ENCODE measurements at regions not wholly inside any gene's neighbourhood (a gene's known extent, or its start where the extent isn't known, plus 50 kb on each side); places are given as distances from the start of the nearest gene placed in this dataset.
"Not testable (repeated sequence)": the region's sequence is repeated elsewhere in the genome, so short reads cannot be mapped to it uniquely, and the experiment has no call there.

GRCh38 chr9:68593760-68594159 lies 53.1 kb upstream of the TMEM252 start:
- not testable (repeated sequence) for DNase-seq

- no peak for DNase-seq
Observed at GRCh38 chr9:68595868-68596267, 55.2 kb upstream of the TMEM252 start.

GRCh38 chr9:68597362-68597997 lies 56.8 kb upstream of the TMEM252 start:
- no peak for DNase-seq

- no peak for DNase-seq
Observed at GRCh38 chr9:68599826-68600225, 59.1 kb upstream of the TMEM252 start.

GRCh38 chr9:68601081-68601480 lies 60.4 kb upstream of the TMEM252 start:
- no peak for DNase-seq

GRCh38 chr9:68603371-68603770 lies 62.7 kb upstream of the TMEM252 start:
- no peak for DNase-seq

- no peak for DNase-seq
Observed at GRCh38 chr9:68608763-68609162, 68.1 kb upstream of the TMEM252 start.

- DNase-seq: no peak
Observed at GRCh38 chr9:68609901-68610415, 69.3 kb upstream of the TMEM252 start.

GRCh38 chr9:68614121-68614520 lies 73.4 kb upstream of the TMEM252 start:
- no peak for DNase-seq

GRCh38 chr9:68617011-68617410 lies 76.3 kb upstream of the TMEM252 start:
- not testable (repeated sequence) for DNase-seq

GRCh38 chr9:68619072-68619471 lies 78.4 kb upstream of the TMEM252 start:
- no peak for DNase-seq

- DNase-seq: no peak
Observed at GRCh38 chr9:68619636-68620035, 79.0 kb upstream of the TMEM252 start.

- DNase-seq: no peak
Observed at GRCh38 chr9:68625559-68625958, 79.5 kb upstream of the PIP5K1B start.

- no peak for DNase-seq
Observed at GRCh38 chr9:68626526-68626925, 78.5 kb upstream of the PIP5K1B start.

- DNase-seq: no peak
Observed at GRCh38 chr9:68627104-68627503, 77.9 kb upstream of the PIP5K1B start.

GRCh38 chr9:68627594-68627993 lies 77.4 kb upstream of the PIP5K1B start:
- no peak for DNase-seq

- no peak for DNase-seq
Observed at GRCh38 chr9:68629042-68629441, 76.0 kb upstream of the PIP5K1B start.

GRCh38 chr9:68631811-68632210 lies 73.2 kb upstream of the PIP5K1B start:
- DNase-seq: peak; percentile 2

- peak; percentile 5 for DNase-seq
Observed at GRCh38 chr9:68637020-68637419, 68.0 kb upstream of the PIP5K1B start.

- DNase-seq: not testable (repeated sequence)
Observed at GRCh38 chr9:68639261-68639660, 65.8 kb upstream of the PIP5K1B start.

GRCh38 chr9:68640421-68641089 lies 64.5 kb upstream of the PIP5K1B start:
- DNase-seq: no peak

- no peak for DNase-seq
Observed at GRCh38 chr9:68643901-68644809, 60.9 kb upstream of the PIP5K1B start.

GRCh38 chr9:68644831-68645230 lies 60.2 kb upstream of the PIP5K1B start:
- DNase-seq: no peak

GRCh38 chr9:68648164-68648563 lies 56.9 kb upstream of the PIP5K1B start:
- no peak for DNase-seq

Measured in DMS79 (cell line).